ENCODE measurements at regions not wholly inside any gene's neighbourhood (a gene's known extent, or its start where the extent isn't known, plus 50 kb on each side); places are given as distances from the start of the nearest gene placed in this dataset.

GRCh38 chr2:238988752-238989151 lies 140.9 kb downstream of the TWIST2 start:
- Histone ChIP-seq H3K36me3 (ENCODE audit: control insufficient read depth, insufficient read depth, low read length) (no peaks in the 10 kb centered on the region), H3K4me3 (ENCODE audit: low read depth, low read length) (no peak overlapping the region), H3K27me3 (ENCODE audit: control insufficient read depth, insufficient read depth, low read length) (peaks cover 10% of the 10 kb centered on the region)
- DNase-seq (ENCODE audit: low read depth), result no peak
- TF ChIP-seq CTCF (IDR thresholded peaks at IDR 0.05; ENCODE audit: insufficient read depth, low read depth, low read length), result no peak
- POLR2A ChIA-PET, result no interaction called here
- CTCF ChIA-PET, result no interaction called here

- H3K27me3 ChIP-seq (ENCODE audit: control insufficient read depth, insufficient read depth, low read length), result peaks cover 10% of the 10 kb centered on the region
- POLR2A ChIA-PET, result no interaction called here
- no peak for TF ChIP-seq CTCF (IDR thresholded peaks at IDR 0.05; ENCODE audit: insufficient read depth, low read depth, low read length)
- H3K36me3 ChIP-seq (ENCODE audit: control insufficient read depth, insufficient read depth, low read length), result no peaks in the 10 kb centered on the region
- DNase-seq (ENCODE audit: low read depth), result no peak
- no peak overlapping the region for H3K4me3 ChIP-seq (ENCODE audit: low read depth, low read length)
- CTCF ChIA-PET, result no interaction called here
Measured at GRCh38 chr2:238989484-238989883, 141.6 kb downstream of the TWIST2 start.

- DNase-seq (ENCODE audit: low read depth), result no peak
- no peak for TF ChIP-seq CTCF (IDR thresholded peaks at IDR 0.05; ENCODE audit: insufficient read depth, low read depth, low read length)
- H3K36me3 ChIP-seq (ENCODE audit: control insufficient read depth, insufficient read depth, low read length), result no peaks in the 10 kb centered on the region
- ChIA-PET POLR2A (no interaction called here), CTCF (interaction anchor here (1.0 to 1.8 kb wide), 2 partner anchors 8 to 9 kb away, joined by 4 to 5 read pairs; no protein-coding TSS in a partner anchor)
- H3K27me3 ChIP-seq (ENCODE audit: control insufficient read depth, insufficient read depth, low read length), result peaks cover 10% of the 10 kb centered on the region
- H3K4me3 ChIP-seq (ENCODE audit: low read depth, low read length), result no peak overlapping the region
Measured at GRCh38 chr2:238994432-238994831, 146.5 kb downstream of the TWIST2 start.

GRCh38 chr2:238994876-238995275 lies 147.0 kb downstream of the TWIST2 start:
- H3K27me3 ChIP-seq (ENCODE audit: control insufficient read depth, insufficient read depth, low read length), result peaks cover 9% of the 10 kb centered on the region
- TF ChIP-seq CTCF (IDR thresholded peaks at IDR 0.05; ENCODE audit: insufficient read depth, low read depth, low read length), result no peak
- H3K4me3 ChIP-seq (ENCODE audit: low read depth, low read length), result no peak overlapping the region
- ChIA-PET CTCF (interaction anchor here (1.8 kb wide), 1 partner anchor 8 kb away, joined by 5 read pairs; no protein-coding TSS in a partner anchor), POLR2A (no interaction called here)
- no peaks in the 10 kb centered on the region for H3K36me3 ChIP-seq (ENCODE audit: control insufficient read depth, insufficient read depth, low read length)
- no peak for DNase-seq (ENCODE audit: low read depth)

GRCh38 chr2:238995634-238996033 lies 147.7 kb downstream of the TWIST2 start:
- CTCF ChIA-PET, result interaction anchor here (0.8 kb wide), 1 partner anchor 625 kb away, joined by 3 read pairs; no protein-coding TSS in a partner anchor
- H3K27me3 ChIP-seq (ENCODE audit: control insufficient read depth, insufficient read depth, low read length), result peaks cover 9% of the 10 kb centered on the region
- no peak for DNase-seq (ENCODE audit: low read depth)
- no peak overlapping the region for H3K4me3 ChIP-seq (ENCODE audit: low read depth, low read length)
- POLR2A ChIA-PET, result no interaction called here
- no peak for TF ChIP-seq CTCF (IDR thresholded peaks at IDR 0.05; ENCODE audit: insufficient read depth, low read depth, low read length)
- no peaks in the 10 kb centered on the region for H3K36me3 ChIP-seq (ENCODE audit: control insufficient read depth, insufficient read depth, low read length)

All from BJ (cell line).